GM20000 (cell line): ENCODE measurements at regions not wholly inside any gene's neighbourhood (a gene's known extent, or its start where the extent isn't known, plus 50 kb on each side); places are given as distances from the start of the nearest gene placed in this dataset.

Source experiments
- DNase-seq: peaks from one replicate; pipeline ENCODE4 v3.0.0; 2012; ENCODE audit warnings: low spot score
- CTCF ChIP-seq: IDR thresholded peaks from 2 replicates; pipeline ENCODE4 v1.5.1; 2012; ENCODE audit warnings: mild to moderate bottlenecking, control low read depth; ENCODE audit errors: extremely low read depth, missing control alignments

GRCh38 chr4:152223600-152223999 lies 312.3 kb downstream of the FBXW7 start:
- no peak for TF ChIP-seq CTCF
- DNase-seq: no peak

GRCh38 chr4:152221816-152222516 lies 313.9 kb downstream of the FBXW7 start:
- no peak for DNase-seq
- no peak for TF ChIP-seq CTCF

- DNase-seq: no peak
- no peak for TF ChIP-seq CTCF
Observed at GRCh38 chr4:152220201-152220666, 315.7 kb downstream of the FBXW7 start.

GRCh38 chr4:152218576-152218975 lies 317.3 kb downstream of the FBXW7 start:
- TF ChIP-seq CTCF: no peak
- DNase-seq: no peak

- no peak for DNase-seq
Observed at GRCh38 chr4:152217896-152218295, 318.0 kb downstream of the FBXW7 start.

GRCh38 chr4:152211936-152212653 lies 323.8 kb downstream of the FBXW7 start:
- DNase-seq: no peak
- TF ChIP-seq CTCF: no peak

More at GRCh38 chr4:152217896-152218295, 318.0 kb downstream of the FBXW7 start:
- no peak for TF ChIP-seq CTCF

- TF ChIP-seq CTCF: no peak
- no peak for DNase-seq
Observed at GRCh38 chr4:152209772-152210493, 326.0 kb downstream of the FBXW7 start.
